Stimulated activated CD8-positive, alpha-beta memory T cell treated with anti-CD3 and anti-CD28 coated beads, Interleukin-2, amount 100 ng/mL, for 1 hour (primary cell): ENCODE measurements at regions not wholly inside any gene's neighbourhood (a gene's known extent, or its start where the extent isn't known, plus 50 kb on each side); places are given as distances from the start of the nearest gene placed in this dataset.
"Not testable (repeated sequence)": the region's sequence is repeated elsewhere in the genome, so short reads cannot be mapped to it uniquely, and the experiment has no call there.

Experiments
- DNase-seq, 2 donors: peaks; one replicate each; pipeline ENCODE4 v3.0.0-alpha.2; 2020; ENCODE audit warnings: low read depth in 2 of 2

DNA sequence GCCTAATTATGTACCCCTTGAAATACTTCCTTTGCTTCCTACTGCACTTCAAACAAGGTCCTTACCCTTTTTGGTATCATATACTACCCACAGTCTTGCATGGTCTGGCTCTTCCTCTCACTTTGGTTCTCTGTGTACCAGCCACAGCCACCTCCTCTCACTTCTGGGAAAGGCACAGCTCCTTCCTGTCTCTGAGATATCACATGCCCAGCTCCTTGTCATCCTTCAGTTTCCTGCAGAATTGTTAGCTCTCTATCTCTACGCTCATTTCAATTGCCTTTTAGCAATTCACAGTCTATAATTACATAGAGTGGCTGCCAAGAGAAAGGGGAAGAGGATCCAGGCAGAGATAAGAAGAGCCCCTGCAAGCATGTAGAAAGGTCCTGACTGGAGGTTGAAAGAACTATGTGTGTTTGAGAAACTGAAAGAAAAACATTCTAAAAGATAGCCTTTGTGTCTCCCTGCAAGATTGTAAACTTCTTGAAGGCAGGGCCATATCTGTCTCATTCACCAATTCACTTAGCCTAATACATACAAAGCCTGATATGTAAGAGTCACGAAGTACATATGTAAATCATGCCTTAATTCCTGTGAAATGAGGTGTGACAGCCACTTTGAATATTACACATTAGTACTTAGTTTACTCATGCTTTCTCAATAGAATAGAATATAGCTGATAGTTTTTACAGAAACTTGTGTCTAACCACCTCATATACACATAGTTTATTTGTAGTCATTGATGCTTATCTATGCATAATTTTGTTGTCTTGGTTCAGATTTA is 933.1 kb downstream of the DIAPH3 start:
- DNase-seq, result no peak

DNA sequence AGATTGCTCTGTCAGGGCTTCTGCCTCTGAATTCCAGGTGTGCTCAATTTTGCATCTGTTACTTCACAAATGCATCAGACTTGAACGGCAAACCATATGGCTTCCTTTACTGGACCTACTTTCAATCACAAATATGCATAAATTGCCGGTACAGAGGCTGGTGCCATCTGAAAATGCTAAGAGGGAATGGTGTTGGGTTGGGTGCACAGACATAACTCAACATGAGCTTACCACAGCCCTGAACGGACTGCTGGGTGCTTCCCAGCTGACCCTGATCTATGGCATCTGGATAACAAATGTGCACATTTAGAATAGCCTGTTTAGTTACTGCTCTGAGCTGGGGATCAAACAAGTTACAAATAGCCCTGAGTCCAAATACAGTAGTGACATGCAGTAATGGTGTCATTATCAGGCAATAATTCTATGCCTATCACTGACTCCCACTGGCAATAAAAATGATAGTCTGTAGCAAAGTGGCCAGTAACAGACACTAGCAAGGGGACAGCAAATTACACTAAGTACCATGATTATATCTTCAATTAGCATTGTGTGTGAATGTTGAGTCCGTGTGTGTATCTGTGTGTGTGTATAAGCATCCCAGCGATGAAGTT is 927.3 kb downstream of the DIAPH3 start:
- DNase-seq, result no peak

DNA sequence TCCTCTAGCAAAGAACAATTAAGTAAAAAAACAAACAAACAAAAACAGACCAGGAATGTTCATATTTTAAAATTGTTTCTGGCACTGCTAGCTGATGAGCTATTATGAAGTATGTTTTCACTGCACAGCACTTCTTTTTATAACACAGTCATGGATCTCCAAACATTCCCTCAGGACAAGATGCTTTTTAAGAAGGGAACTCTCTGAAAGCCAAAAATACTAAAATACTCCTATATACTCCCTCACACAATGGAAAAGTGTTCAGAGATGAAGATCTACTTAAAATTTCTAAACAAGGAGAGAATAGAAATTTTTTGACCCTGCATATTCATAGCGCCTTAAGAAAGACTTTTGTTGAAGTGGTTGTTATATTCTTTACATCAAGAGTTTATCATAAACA is 926.8 kb downstream of the DIAPH3 start:
- DNase-seq, result no peak

DNA sequence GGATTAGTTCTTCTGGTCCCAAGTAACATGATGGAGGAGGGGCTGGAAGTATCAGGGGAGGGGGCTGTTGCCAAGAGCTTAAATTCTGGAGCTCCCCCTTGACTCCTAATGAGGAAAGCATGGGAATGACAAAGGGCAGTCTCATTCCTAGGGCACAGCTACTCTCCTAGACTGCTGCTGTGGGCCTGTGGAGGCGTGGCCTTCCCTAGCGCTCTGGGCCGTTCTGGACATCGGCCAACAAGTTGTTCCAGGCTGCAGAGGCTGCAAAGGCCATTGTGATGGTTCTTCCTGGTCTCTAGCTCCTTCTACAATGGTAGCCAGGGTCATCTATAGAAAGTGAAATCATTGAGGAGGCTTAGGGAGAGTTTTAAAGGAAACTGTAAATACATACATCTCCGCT is 916.6 kb downstream of the DIAPH3 start:
- DNase-seq, result no peak

DNA sequence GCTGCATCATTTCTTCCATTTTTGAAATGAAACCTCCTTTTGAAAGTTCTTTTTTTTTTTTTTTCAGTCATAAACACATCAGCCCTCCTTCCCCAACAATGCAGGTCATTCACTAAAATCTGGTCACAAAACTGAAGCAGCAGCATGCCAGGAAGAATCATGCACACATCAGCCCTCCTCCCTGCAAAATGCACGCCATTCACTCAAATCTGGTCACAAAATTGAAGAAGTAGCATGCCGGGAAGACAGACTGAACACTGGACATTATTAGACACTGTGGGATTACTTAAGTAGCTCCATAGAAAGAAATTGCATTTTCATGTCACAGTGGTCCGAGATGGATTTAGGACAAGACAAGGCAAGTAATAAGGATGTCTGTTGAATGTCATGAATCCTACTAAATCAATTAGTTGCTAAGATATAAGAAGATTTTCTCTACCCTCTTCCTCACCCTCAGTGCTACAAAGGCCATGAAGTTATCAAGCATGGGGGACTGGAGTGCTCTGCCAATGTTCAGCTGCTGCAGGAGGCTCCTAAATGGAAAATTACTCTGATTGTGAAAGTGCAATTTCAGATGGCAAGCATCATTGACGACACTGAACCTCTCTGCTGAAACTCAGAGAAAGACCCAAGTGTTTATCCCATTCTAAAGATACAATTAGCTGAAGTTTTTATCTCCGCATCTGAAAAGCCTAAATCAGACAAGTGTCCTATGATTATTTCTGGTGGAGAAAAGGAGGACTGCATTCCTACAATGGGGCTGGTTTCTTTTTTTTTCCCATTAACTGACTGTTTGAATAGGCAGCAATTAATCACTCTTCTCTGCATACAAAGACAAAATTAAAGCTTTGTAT is 913.2 kb downstream of the DIAPH3 start:
- DNase-seq, result no peak

DNA sequence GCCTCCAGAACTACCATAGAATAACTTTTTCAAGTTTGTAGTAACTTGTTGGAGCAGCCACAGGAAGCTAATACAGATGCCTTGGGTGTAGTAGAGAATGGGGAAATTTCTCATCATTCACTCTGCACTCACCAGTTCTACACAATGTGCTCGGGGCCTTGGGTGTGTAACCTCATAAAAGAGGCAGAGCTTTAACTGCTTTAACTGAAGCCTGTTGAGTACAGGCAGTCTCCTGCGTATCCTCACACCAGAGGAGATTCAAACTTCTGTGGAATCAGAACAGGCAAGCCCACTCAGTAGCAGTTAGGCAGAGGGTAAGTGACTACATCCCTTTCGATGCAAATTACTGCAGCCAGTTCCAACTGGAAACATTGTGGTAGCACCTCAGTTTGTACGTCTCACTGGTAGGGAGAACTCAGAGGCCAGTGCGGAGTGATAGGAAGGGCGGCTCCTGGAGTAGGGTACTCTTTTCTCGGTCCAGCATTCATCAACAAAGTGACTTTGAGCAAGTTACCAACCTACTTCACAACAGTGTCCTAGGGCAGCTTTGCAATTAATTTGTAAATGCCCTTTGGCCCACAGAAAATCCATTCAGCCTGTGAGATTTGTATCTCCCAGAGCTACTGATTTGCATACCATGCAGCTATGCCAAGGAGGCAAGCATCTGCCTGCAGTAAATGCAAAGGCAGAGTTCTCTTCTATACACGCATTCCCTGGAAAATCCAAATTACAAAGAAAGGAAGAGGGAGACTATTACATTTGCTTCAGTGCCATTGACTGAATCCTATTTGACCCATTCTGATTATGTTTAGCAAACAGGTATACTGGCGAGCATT is 904.3 kb downstream of the DIAPH3 start:
- no peak for DNase-seq

DNA sequence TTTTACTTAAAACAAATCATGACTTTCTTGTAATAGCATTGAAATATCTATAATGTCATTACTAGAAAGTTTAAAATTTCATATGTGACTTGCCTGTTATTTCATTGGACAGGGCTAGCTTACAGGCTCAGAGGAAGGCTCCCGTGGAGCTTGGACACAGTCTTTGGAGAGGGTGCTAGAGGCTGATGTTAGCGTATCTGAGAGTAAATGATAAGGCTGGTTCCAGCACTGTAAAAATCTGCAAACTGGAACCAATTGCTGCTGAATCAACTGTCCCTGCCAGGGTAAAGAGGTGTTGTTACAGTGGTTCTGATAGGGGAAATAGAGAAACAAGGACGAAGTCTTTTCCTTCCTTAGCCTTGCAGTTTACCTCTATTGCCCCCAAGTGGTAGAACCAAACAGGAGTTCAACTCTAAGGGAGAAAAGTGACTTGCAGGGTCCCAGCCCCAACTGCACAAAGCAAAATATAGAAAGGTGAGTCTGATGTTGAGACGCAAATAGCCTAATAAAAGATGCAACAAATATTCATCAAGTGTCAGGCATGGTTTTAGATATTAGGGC is 901.7 kb downstream of the DIAPH3 start:
- no peak for DNase-seq

DNA sequence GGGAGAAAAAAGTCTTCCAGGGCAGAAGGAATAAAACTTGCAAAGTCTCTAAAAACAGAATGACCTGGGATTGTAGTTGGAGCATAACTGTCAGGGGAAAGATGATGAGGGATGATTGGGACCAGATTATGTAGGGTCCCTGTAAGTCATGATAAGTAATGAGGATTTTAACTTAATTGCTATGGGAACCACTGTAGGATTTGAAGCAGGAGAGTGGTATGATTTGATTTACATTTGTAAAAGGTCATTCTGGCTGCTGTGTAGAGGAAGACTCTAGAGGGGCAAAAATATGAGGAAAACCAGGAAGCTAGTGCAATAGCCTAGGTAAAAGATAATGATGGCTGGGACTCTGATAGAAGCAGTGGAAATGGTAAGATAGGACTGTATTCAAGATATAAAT is 900.2 kb downstream of the DIAPH3 start:
- no peak for DNase-seq

DNA sequence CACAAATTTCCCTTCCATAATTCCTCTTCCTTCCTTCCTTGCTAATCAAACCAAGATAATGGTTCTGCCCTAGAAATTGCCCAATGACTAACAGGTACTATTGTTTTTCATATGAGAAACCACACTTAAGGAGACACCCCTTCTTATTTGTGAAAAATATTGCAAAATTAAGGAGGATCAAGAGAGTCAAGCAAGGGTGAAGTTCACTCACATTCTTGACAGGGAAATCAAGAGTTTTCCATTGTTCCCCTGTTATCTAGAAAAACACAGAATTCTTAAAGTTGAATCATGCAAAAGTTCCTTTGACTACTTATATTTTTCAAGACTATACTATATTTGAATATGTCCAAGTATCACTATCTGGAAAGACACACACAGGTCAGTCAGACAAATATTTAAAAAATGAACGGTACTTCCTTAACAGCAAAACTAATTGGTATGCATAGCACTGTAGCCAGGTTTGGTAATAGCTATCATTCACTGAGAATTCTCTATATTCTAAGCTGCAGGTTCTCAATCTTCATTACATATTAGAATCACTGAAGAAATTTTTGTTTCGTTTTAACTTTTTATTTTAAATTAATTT is 897.2 kb downstream of the DIAPH3 start:
- no peak for DNase-seq

DNA sequence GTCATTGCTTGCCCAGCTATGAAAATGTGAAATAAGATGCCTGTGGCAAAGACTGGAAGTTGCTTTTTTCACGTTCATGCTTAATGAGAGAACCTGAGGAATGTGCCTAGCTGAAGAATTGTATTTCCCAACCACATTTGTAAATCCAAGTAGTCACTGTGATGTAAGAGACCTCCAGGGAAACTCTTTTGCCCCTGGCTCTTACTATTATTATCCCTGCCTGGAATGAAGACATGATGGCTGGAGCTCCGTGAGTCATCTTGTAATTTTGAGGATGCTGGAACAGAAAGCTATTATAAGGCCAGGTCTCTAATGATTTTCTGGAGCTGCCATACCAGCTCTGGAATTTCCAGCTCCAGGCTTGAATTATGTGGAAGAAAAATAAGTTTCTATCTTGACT is 894.3 kb downstream of the DIAPH3 start:
- DNase-seq, result no peak

DNA sequence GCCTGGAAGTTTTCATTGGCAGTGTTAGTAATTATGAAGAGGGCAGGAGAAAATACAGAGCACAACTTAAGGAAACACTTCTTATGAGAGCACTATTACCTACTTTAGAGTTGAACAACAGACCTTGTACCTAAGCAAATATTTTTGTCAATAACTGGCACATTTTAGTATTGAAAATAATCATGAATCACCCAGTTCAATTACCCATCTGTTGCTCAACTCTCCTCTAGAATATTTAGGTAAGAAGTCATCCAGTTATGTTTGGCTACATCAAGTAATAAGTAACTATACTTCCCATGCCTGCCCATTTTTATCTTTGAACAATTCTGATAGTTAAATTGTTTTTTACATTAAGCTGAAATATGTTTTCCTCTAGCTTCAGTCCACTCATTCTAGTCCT is 893.4 kb downstream of the DIAPH3 start:
- no peak for DNase-seq

DNA sequence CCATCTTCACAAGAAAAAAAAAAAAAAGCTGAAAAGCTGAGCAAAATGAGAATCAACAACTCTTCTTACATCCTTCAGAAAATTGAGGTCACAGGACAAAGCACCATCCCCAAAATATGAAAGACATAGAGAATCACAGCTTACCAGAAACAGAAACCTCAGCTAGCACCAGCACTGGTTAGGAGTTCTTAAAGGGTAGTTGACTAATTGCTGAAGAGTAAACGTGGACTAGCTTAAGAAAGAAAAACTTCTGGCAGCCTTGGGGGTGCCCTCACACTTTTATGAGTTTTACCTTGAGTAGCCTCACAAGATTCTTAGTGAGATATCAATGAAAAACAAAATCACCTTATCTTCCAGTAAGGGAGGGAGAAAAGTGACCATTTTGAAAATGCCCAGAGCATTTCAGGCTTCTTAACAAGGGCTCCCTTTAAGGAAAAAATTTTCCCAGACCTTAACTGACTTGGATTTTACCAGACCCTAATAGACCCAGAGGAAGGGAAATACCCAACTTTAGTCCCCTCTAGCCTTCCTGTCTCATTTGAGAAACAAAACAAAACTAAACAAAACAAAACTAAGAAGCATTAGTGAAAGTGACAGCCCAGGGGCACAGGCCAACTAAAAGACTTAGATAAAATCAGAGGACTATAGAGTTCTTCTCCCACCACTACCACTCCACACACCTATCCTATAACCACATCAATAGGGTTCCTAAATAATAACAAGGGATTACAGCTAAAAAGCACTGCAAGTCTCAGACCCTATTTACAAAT is 888.6 kb downstream of the DIAPH3 start:
- no peak for DNase-seq

DNA sequence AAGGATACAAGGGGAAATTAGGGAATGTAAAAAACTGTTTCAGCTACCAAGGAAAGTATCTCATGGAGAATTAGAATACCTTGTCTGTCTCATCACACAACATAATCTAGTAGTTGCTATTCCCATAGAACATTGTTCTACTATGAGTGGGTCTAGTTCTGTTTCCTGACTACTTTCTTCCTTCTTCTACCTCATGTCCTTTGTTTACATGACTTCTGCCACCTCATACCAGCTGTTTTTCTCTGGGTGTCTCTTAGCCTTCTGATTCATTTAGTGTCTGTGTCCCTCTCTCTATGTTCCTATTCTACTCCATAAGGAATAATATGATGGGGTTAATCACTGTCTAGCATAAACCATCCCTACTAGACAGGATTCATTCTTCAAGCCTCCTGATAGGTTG is 887.3 kb downstream of the DIAPH3 start:
- DNase-seq, result no peak

DNA sequence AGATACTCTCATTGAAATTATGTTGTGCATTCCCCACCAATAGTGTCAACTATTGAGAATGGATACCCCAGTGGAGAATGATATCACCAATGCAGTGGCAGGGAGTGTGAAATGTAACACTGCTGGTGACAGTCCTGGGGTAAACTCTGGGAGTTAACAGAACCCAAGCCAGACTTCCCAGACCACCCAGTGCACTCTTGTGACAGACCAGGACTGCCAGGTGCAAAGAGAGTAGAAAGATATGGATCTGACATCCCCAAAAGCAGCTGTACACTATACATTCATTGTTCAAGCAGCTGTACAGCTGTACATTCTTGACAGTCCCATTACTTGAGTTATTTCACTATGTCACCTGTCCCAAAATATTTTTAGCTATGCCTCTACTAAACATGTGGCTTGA is 886.6 kb downstream of the DIAPH3 start:
- no peak for DNase-seq

DNA sequence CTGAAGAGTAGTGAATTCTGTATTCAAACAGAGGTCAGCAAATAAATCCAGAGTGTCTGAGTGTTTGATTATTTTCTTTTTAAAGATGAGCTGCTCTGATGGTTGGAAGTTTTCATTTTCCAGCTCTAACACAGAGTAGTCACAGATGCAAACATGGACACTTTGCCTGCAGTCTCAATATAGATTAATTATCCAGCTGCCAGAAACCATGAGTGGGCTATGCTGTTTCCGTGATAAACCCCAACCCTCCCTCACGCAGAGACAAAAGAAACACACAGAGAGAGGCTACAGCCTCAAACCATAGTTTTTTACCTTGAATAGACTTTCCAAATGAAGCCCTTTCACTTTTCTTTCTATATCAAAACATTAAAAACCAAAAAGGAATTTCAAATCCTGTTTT is 884.7 kb downstream of the DIAPH3 start:
- no peak for DNase-seq

DNA sequence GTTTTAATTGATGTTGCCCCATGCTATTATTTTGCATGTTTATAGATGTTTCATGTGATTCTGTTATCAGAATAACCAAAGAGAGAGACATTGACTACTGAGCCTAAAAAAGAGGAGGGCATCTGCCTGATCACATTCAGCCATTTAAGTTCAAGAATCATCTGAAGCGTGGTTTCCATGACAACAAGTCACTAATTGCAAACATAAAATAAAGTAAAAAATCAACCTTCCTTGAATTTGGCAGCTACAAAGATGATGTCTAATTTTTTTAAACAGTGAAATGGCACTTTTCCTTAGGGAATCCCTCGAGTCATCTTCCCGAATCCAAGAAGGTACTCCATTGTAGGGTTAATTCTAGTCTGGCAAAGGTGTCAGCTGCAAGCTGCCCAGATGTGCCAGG is 884.2 kb downstream of the DIAPH3 start:
- DNase-seq, result no peak

DNA sequence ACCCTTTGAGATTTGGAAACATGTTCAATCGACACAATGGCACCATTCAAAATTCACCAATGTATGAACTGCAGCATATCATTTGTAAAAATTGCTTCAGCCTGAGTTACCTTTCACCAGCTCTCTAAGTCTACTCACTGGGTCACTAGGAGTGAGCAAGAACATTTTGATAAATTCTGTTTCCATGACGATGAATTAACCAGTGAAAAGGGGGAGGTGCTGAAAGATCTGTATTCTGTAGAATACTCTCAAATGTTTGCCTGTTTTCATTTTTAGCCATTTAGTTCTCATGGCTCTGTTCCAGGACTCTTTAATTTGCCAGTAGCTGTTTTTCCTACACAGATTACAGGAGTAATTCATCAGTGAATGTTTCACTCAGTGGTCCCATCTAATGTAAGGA is 883.4 kb downstream of the DIAPH3 start:
- DNase-seq, result no peak

DNA sequence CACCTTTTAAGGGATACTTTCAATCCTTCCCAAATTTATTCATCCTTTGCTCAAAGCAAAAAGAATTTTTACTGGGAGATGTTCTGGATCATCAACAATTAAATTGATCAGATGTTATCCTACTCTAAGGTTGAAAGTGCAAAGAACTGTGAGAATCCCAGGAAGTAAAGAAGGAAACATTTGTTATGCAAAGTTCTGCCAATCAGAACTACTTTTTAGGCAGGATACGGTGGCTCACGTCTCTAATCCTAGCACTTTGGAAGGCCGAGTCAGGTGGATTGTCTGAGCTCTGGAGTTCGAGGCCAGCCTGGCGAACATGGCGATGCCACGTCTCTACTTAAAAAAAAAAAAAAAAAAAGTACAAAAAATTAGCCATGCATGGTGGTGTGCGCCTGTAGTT is 882.3 kb downstream of the DIAPH3 start:
- no peak for DNase-seq

DNA sequence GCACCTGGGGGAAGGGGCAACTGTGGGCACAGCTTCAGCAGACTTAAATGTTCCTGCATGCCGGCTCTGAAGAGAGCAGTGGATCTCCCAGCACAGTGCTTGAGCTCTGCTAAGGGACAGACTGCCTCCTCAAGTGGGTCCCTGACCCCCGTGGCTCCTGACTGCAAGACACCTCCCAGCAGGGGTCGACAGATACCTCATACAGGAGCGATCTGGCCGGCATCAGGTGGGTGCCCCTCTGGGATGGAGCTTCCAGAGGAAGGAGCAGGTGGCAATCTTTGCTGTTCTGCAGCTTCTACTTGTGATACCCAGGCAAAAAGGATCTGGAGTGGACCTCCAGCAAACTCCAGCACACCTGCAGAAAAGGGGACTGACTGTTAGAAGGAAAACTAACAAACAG is 871.5 kb downstream of the DIAPH3 start:
- DNase-seq, result not testable (repeated sequence)

DNA sequence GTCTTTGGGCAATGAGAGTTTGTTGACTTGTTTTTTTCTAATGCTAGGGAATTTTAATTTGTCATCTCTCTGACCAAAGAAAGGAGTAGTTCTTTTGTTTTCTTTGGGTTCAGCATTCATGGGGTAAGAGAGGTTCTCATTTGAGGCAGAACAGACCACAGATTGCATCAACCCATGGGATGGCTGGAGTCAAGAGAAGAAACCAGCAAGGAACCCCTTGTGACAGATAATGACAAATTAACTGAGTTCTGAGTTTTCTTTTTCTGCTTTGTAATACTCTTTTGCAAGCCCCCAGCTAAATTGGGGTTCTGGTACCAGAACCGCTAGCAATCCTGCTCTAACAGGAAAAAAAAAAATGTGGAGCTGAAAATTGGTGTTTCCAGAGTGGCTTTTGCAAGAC is 864.1 kb downstream of the DIAPH3 start:
- DNase-seq, result no peak
